ENCODE measurements at regions not wholly inside any gene's neighbourhood (a gene's known extent, or its start where the extent isn't known, plus 50 kb on each side); places are given as distances from the start of the nearest gene placed in this dataset.

- TF ChIP-seq CTCF (IDR thresholded peaks at IDR 0.05) (no peak), REST (IDR thresholded peaks at IDR 0.05; ENCODE audit: insufficient read depth in 1 of 2, low read depth in 2 of 2, low read length in 1 of 2) (no peak), POLR2AphosphoS5 (IDR thresholded peaks at IDR 0.05; ENCODE audit: low read depth, low read length) (no peak)
These were observed 135.9 kb downstream of the GPCPD1 start for GRCh38 chr20:5474646-5475550.
